Liver (tissue), 8 donors: ENCODE measurements at regions not wholly inside any gene's neighbourhood (a gene's known extent, or its start where the extent isn't known, plus 50 kb on each side); places are given as distances from the start of the nearest gene placed in this dataset.

Experiments
- DNase-seq: peaks from one replicate; pipeline ENCODE4 v3.0.0-alpha.2; 2017; ENCODE audit warnings: low spot score
- H3K27ac ChIP-seq, 2 donors: one replicate each; pipeline ENCODE4 v1.7.0; 2013; ENCODE audit warnings: inconsistent platforms in 2 of 2, low read length in 2 of 2, control low read depth in 1 of 2, low read depth in 1 of 2, mild to moderate bottlenecking in 1 of 2
- H3K27me3 ChIP-seq, 4 donors: one replicate each; pipeline versions ENCODE4 v1.6.1 to v1.7.0; 2013; ENCODE audit warnings: low read length in 3 of 4, inconsistent platforms in 1 of 4, mild to moderate bottlenecking in 1 of 4, moderate library complexity in 1 of 4; ENCODE audit not compliant: control insufficient read depth in 4 of 4, insufficient read depth in 4 of 4
- H3K36me3 ChIP-seq, 4 donors: one replicate each; pipeline versions ENCODE4 v1.6.1 to v1.7.0; 2013; ENCODE audit warnings: low read length in 3 of 4, mild to moderate bottlenecking in 3 of 4, low read depth in 1 of 4, moderate library complexity in 1 of 4; ENCODE audit not compliant: control insufficient read depth in 4 of 4, insufficient read depth in 3 of 4
- H3K4me1 ChIP-seq, 4 donors: one replicate each; pipeline versions ENCODE4 v1.6.1 to v1.7.0; 2013; ENCODE audit warnings: low read length in 3 of 4, mild to moderate bottlenecking in 3 of 4, moderate library complexity in 1 of 4; ENCODE audit not compliant: control insufficient read depth in 4 of 4, insufficient read depth in 4 of 4
- H3K4me3 ChIP-seq, 3 donors: one replicate each; pipeline versions ENCODE4 v1.6.1 to v1.7.0; 2013; ENCODE audit warnings: low read length in 3 of 3, control low read depth in 1 of 3, low read depth in 1 of 3, mild to moderate bottlenecking in 1 of 3
- H3K9ac ChIP-seq, 2 donors: one replicate each; pipeline ENCODE4 v1.7.0; 2013; ENCODE audit warnings: low read length in 2 of 2, mild to moderate bottlenecking in 2 of 2, moderate library complexity in 2 of 2, control low read depth in 1 of 2, low read depth in 1 of 2
- H3K9me3 ChIP-seq, 4 donors: one replicate each; pipeline versions ENCODE4 v1.6.1 to v1.7.0; 2013; ENCODE audit warnings: low read length in 3 of 4; ENCODE audit not compliant: control insufficient read depth in 4 of 4
- CTCF ChIP-seq: fragments of 150-350 bp; IDR thresholded peaks from 2 replicates; pipeline ENCODE4 v1.5.1; 2017; ENCODE audit warnings: improper control_type of control experiment, low read depth, low read length; ENCODE audit not compliant: missing input control
- EGR1 ChIP-seq, 2 donors: IDR thresholded peaks; 2 replicates each; pipeline ENCODE4 v1.6.1; 2016 to 2018; ENCODE audit warnings: antibody characterized with exemption in 2 of 2, low read depth in 2 of 2
- FOXA1 ChIP-seq: IDR thresholded peaks from 2 replicates; pipeline ENCODE4 v1.6.1; 2016; ENCODE audit warnings: antibody characterized with exemption
- FOXA2 ChIP-seq: IDR thresholded peaks from 2 replicates; pipeline ENCODE4 v1.6.1; 2016; ENCODE audit warnings: antibody characterized with exemption
- GABPA ChIP-seq, 2 donors: IDR thresholded peaks in 1 of 2; conservative IDR thresholded peaks in 1 of 2; 2 replicates each; pipeline ENCODE4 v1.6.1; 2016; ENCODE audit warnings: antibody characterized with exemption in 2 of 2, mild to moderate bottlenecking in 1 of 2, moderate library complexity in 1 of 2
- HNF4A ChIP-seq, 2 donors: conservative IDR thresholded peaks; 2 replicates each; pipeline ENCODE4 v1.6.1; 2016; ENCODE audit warnings: antibody characterized with exemption in 2 of 2, mild to moderate bottlenecking in 2 of 2
- HNF4G ChIP-seq: IDR thresholded peaks from 2 replicates; pipeline ENCODE4 v1.6.1; 2016; ENCODE audit warnings: antibody characterized with exemption
- JUND ChIP-seq, 2 donors: IDR thresholded peaks; 2 replicates each; pipeline ENCODE4 v1.6.1; 2016; ENCODE audit warnings: antibody characterized with exemption in 2 of 2
- MAX ChIP-seq: IDR thresholded peaks from 2 replicates; pipeline ENCODE4 v1.6.1; 2016; ENCODE audit warnings: antibody characterized with exemption
- NR2F2 ChIP-seq: IDR thresholded peaks from 2 replicates; pipeline ENCODE4 v1.6.1; 2016; ENCODE audit warnings: antibody characterized with exemption
- RAD21 ChIP-seq, 2 donors: IDR thresholded peaks; 2 replicates each; pipeline ENCODE4 v1.6.1; 2016; ENCODE audit warnings: antibody characterized with exemption in 2 of 2, mild to moderate bottlenecking in 2 of 2
- REST ChIP-seq: IDR thresholded peaks from 2 replicates; pipeline ENCODE4 v1.6.1; 2016; ENCODE audit warnings: antibody characterized with exemption, mild to moderate bottlenecking
- RXRA ChIP-seq, 2 donors: IDR thresholded peaks; 2 replicates each; pipeline ENCODE4 v1.6.1; 2017 to 2018; ENCODE audit warnings: antibody characterized with exemption in 2 of 2, mild to moderate bottlenecking in 1 of 2
- SP1 ChIP-seq: IDR thresholded peaks from 2 replicates; pipeline ENCODE4 v1.6.1; 2018; ENCODE audit warnings: antibody characterized with exemption, mild to moderate bottlenecking
- TAF1 ChIP-seq: conservative IDR thresholded peaks from 2 replicates; pipeline ENCODE4 v1.6.1; 2016; ENCODE audit warnings: antibody characterized with exemption, mild to moderate bottlenecking
- YY1 ChIP-seq: IDR thresholded peaks from 2 replicates; pipeline ENCODE4 v1.6.1; 2016; ENCODE audit warnings: antibody characterized with exemption, mild to moderate bottlenecking
- WGBS: extraction: QIAGEN DNeasy Blood & Tissue Kit; methylation state at CpG from one replicate; pipeline ENCODE4 v1.1.7; 2013; 5-methylcytosine and 5-hydroxymethylcytosine counted together
- TF ChIP-seq, protein P1 (sequence below): IDR thresholded peaks from 2 replicates; pipeline ENCODE4 v1.6.1; 2016; ENCODE audit warnings: antibody characterized with exemption
- TF ChIP-seq, protein P2 (sequence below): IDR thresholded peaks from 2 replicates; pipeline ENCODE4 v1.6.1; 2016; ENCODE audit warnings: antibody characterized with exemption
- donor health status: healthy.
- donor health status: healthy.
- donor health status: healthy.
- donor health status: healthy.
- donor health status: healthy.

- H3K27ac ChIP-seq = no peak overlapping the region
- peaks cover 0 to 6% (median 0%) of the 10 kb centered on the region in 4 donors for H3K9me3 ChIP-seq
- H3K4me1 ChIP-seq = no peaks in the 10 kb centered on the region
- H3K4me3 ChIP-seq = no peak overlapping the region
- H3K27me3 ChIP-seq = no peaks in the 10 kb centered on the region
- TF ChIP-seq JUND (IDR thresholded peaks at IDR 0.05) (no peak), HNF4G (no peak), GABPA (IDR thresholded peaks at IDR 0.05 in 1 of 2, conservative IDR thresholded peaks at IDR 0.05 in 1 of 2) (no peak), NR2F2 (no peak), SP1 (no peak), REST (no peak)
- no peak overlapping the region for H3K9ac ChIP-seq
- H3K36me3 ChIP-seq = no peaks in the 10 kb centered on the region
- WGBS = 69% methylated on average over 4 of the region's 4 CpGs
- no peak for DNase-seq
These were observed 284.9 kb upstream of the ECI2 start for GRCh38 chr6:4420160-4420865.

DNA sequence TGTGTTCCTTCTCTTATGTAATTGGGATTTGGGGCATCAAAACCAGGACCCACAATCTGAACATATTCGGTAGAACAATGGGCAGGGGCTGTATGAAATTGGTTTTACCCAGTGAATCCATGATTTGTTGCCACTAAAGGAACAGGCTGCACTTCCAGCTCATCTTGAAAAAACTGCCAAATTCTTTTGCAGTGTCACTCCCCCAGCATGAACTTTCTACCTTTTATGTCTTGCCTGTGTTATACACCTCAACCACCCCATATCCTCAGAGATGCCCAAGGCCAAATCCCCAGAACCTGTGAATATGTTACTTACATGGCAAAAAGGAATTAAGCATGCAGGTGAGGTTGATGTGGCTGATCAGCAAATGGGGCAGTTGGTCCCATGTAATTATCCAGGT, 280.2 kb upstream of the ECI2 start:
- no peak overlapping the region for H3K9ac ChIP-seq
- no peak for DNase-seq
- H3K4me1 ChIP-seq = no peaks in the 10 kb centered on the region
- H3K4me3 ChIP-seq = no peak overlapping the region
- TF ChIP-seq RAD21 (IDR thresholded peaks at IDR 0.05) = no peak
- TF ChIP-seq CTCF = no peak
- TF ChIP-seq SP1 = no peak
- TF ChIP-seq TAF1 = no peak
- TF ChIP-seq YY1 = no peak
- TF ChIP-seq FOXA1 = no peak
- no peak for TF ChIP-seq EGR1 (IDR thresholded peaks at IDR 0.05; ENCODE audit: low read depth in 2 of 2)
- TF ChIP-seq HNF4G = no peak
- TF ChIP-seq, protein P1, sequence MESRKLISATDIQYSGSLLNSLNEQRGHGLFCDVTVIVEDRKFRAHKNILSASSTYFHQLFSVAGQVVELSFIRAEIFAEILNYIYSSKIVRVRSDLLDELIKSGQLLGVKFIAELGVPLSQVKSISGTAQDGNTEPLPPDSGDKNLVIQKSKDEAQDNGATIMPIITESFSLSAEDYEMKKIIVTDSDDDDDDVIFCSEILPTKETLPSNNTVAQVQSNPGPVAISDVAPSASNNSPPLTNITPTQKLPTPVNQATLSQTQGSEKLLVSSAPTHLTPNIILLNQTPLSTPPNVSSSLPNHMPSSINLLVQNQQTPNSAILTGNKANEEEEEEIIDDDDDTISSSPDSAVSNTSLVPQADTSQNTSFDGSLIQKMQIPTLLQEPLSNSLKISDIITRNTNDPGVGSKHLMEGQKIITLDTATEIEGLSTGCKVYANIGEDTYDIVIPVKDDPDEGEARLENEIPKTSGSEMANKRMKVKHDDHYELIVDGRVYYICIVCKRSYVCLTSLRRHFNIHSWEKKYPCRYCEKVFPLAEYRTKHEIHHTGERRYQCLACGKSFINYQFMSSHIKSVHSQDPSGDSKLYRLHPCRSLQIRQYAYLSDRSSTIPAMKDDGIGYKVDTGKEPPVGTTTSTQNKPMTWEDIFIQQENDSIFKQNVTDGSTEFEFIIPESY = no peak
- TF ChIP-seq, protein P2, sequence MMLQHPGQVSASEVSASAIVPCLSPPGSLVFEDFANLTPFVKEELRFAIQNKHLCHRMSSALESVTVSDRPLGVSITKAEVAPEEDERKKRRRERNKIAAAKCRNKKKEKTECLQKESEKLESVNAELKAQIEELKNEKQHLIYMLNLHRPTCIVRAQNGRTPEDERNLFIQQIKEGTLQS = no peak
- no peak for TF ChIP-seq HNF4A (conservative IDR thresholded peaks at IDR 0.05)
- TF ChIP-seq JUND (IDR thresholded peaks at IDR 0.05) = no peak
- TF ChIP-seq REST = no peak
- TF ChIP-seq GABPA (IDR thresholded peaks at IDR 0.05 in 1 of 2, conservative IDR thresholded peaks at IDR 0.05 in 1 of 2) = no peak
- TF ChIP-seq NR2F2 = no peak
- no peak for TF ChIP-seq FOXA2
- TF ChIP-seq RXRA (IDR thresholded peaks at IDR 0.05) = no peak
- TF ChIP-seq MAX = no peak
- no peaks in the 10 kb centered on the region for H3K27me3 ChIP-seq
- no peak overlapping the region for H3K27ac ChIP-seq
- 8% methylated on average over 1 of the region's 1 CpG for WGBS
- no peaks in the 10 kb centered on the region for H3K36me3 ChIP-seq
- no peaks in the 10 kb centered on the region for H3K9me3 ChIP-seq
